HG03520 (cell line): ENCODE measurements at regions not wholly inside any gene's neighbourhood (a gene's known extent, or its start where the extent isn't known, plus 50 kb on each side); places are given as distances from the start of the nearest gene placed in this dataset.
"Not testable (repeated sequence)": the region's sequence is repeated elsewhere in the genome, so short reads cannot be mapped to it uniquely, and the experiment has no call there.

Source experiments
- ATAC-seq: cut with Tn5 transposase; IDR thresholded peaks from one replicate; pipeline ENCODE4 v1.9.1; 2021; ENCODE audit warnings: mild to moderate bottlenecking, moderate library complexity; ENCODE audit not compliant: unreplicated experiment

DNA sequence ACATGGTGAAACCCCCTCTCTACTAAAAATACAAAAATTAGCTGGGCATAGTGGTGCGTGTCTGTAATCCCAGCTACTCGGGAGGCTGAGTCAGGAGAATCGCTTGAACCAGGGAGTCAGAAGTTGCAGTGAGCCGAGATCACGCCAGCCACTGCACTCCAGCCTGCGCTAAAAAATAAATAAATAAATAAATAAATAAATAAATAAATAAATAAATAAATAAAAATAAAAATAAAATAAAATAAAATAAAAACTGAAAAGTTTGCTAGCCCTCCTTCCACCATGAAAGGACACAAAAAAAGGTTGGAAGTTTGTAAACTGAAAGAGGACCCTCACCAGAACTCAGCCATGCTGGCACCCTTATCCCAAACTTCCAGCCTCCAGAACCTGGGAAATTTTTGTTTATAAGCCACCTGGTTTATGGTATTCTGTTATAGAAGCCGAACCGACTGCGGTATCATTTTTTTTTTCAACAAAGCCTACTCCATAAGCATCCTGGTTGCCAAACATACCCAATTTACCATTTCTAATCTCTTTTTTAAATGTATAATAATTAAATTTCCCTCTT, 448.2 kb downstream of the SEMA3D start:
- ATAC-seq = no peak

DNA sequence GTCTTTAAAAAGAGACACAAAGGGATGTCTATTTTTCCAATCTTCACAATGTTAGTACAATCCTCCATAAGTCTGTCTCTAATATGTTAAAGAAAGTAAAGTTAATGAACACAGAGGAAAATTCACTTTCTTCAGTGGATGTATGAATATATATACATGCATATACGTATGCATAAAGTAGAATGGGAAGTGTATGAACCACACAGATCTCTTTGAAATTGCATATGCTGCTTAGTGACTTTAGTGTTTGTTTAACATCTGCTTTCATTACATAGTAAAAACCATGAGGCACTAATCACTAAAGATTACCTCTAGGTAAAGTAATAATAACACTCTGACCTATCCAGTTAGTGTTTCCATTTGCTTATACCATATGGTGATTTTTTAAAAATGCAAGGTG, 451.2 kb downstream of the SEMA3D start:
- no peak for ATAC-seq

DNA sequence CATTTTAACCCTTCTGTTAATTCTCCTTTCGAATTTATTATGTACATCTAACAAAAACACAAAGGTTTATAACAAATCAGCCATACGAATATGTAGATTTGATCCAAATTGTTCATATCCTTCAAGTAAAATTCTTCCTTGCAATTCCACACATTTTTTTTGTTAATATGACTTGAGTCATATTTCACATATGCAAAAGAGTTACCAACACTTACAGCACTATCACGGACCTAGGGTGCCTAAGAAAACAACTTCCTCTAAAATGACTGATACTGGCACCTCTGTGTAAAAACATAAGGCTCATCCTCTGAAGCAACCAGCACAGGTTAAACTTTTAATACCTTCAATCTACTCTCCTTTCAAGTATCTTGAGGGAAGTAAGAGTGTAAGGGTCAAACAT, 451.8 kb downstream of the SEMA3D start:
- no peak for ATAC-seq

DNA sequence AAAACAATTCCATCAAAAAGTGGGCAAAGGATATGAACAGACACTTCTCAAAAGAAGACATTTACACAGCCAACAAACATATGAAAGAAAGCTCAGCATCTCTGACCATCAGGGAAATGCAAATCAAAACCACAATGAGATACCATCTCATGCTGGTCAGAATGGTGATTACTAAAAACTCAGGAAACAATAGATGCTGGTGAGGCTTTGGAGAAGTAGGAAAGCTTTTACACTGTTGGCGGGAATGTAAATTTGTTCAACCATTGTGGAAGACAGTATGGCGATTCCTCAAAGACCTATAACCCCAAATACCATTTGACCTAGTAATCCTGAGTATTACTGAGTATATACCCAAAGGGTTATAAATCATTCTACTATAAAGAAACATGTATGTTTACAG, 452.9 kb downstream of the SEMA3D start:
- not testable (repeated sequence) for ATAC-seq

DNA sequence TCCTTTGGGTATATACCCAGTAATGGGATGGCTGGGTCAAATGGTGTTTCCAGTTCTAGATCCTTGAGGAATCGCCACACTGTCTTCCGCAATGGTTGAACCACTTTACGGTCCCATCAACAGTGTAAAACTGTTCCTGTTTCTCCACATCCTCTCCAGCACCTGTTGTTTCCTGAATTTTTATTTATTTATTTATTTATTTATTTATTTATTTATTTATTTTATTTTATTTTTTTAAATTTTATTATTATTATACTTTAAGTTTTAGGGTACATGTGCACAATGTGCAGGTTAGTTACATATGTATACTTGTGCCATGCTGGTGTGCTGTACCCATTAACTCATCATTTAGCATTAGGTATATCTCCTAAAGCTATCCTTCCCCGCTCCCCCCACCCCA, 456.0 kb downstream of the SEMA3D start:
- not testable (repeated sequence) for ATAC-seq

DNA sequence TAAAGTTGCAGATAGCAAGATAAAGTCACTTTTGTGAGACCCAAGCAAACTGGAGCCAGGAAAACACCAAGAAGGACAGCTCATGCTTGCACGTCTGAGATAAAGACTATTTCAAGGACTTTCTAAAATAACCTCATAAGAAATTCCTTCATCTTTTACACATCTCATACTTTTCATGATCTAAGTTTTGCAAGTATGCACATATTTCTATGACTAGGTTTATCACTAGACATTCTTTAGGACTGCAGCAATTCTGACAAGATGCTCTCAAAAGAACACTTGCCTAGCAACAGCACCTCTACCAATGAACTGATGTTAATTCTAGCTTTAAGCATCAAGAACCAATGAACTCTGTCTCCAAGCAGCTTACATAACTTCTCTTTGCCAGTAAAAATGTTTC, 457.6 kb downstream of the SEMA3D start:
- ATAC-seq = no peak

DNA sequence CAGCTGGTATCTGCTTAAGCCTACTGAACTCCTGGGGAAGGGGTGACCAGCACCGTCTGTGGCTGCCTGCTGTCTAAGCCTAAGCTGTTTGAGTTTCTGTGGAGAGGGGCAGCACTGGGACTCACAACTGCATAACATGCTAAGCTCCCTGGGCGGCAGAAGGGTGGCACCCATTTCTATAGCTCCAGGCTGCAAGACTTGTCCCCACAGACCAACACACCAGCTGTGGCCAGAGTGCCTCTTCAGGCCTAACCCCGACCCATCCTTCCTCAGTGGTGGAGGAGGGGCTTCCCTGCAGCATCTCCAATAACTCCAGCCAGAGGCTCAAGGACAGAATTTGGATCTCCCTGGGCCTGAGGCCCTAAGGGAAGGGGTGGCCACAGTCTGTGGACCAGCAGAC, 464.1 kb downstream of the SEMA3D start:
- no peak for ATAC-seq

DNA sequence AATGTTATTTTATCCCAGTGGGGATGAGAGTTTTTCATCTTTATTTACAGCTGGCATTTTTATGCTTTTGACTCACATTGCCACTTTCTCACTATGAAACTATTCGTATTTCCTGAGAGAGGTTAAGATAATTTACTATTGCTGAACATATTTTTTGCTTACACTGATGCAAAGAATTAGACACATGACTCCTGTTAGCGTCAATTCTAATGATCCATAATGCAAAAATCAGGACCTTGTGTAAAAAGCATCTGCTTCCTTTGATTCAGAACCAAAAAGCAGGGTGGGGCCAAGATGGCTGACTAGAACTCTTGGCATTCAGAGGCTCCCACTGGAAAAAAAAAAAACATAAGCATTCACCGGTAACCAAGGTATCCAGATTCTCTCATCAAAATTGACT, 464.8 kb downstream of the SEMA3D start:
- ATAC-seq = no peak

DNA sequence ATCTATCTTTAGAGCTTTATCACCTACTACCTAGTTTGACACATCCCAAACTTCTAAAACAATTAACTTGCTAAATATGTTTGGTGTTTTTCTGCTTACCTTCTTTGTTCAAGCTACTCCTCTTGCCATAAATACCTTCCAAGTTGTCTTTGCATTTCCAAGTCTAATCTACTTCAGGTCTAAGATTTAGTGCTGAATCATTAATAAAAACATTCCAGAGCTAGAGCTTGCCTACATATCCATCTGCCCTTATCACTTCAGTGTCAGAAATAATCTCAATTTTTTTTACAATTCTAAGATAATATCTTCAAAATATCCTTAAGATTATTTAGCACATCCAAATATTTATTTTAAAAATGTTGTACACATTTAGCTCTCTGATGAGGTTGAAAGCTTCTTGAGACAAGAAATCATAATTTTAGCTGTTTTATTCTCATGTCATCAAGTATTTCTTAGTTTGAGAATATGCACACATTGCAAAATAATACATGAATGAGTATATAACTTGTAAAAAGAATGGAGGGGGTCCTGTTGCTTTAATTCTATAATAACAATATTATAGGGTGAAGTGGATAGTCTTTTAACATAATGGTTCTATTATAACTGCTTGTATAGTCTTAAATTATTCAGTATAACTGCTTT, 466.3 kb downstream of the SEMA3D start:
- ATAC-seq = no peak

DNA sequence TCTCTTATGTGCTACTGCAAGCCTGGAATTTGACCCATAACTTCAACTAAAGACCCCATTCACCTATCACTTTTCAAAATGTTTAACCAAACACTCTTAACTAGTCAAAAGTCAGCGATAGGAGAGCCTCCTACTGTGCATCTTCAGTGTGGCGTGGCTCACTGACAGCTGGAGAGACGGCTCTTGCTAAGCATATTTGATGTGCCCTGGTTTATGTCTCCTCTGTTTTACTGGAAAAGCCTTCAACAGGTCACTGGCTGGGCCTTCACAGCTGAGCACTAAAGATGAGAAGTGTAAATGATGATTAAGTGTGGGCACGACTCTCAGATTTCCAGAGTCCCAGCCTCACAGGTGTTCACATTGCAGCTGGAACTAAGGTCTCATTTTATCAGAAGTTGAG, 472.1 kb downstream of the SEMA3D start:
- no peak for ATAC-seq

DNA sequence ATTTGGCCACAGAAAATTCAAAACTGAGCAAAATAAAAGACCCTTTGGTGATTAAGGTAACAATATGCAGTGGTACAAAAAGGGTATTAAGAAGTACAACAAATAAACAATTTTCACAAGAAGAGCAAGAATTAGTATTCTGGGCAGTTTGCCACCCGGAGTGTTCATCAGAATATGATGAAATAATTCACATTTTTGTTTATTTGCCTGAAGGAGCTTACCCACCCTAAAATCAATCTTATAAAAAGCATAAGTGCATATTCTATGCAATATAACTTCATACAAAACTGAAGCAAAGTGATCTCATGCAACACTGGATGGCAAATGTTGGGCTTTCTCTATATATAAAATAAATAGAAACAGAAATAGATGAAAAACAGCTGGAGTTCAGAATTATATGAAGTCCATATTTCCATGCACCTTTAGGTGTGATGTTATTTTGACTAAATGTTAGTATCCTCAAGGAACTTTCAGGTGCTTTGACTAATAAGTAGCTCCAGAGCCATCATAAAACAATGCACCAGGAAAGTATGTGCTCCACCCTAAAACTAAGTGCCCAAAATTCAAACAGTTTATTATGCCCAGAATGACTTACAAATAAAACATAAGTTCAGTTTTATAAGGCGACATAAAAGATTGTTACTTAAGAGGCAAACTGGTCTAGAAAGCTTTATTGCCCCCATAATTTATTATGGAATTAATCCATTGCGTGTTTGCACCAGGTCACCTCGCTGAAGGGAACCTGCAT, 474.3 kb downstream of the SEMA3D start:
- ATAC-seq = no peak

DNA sequence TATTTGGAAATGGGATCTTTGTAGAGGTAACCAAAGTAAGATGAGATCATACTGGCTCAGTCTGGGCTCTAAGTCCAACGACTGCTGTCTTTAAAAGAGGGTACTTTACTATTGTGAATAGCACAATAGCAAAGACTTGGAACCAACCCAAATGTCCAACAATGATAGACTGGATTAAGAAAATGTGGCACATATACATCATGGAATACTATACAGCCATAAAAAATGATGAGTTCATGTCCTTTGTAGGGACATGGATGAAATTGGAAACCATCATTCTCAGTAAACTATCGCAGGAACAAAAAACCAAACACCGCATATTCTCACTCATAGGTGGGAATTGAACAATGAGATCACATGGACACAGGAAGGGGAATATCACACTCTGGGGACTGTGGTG, 476.3 kb downstream of the SEMA3D start:
- ATAC-seq = not testable (repeated sequence)

DNA sequence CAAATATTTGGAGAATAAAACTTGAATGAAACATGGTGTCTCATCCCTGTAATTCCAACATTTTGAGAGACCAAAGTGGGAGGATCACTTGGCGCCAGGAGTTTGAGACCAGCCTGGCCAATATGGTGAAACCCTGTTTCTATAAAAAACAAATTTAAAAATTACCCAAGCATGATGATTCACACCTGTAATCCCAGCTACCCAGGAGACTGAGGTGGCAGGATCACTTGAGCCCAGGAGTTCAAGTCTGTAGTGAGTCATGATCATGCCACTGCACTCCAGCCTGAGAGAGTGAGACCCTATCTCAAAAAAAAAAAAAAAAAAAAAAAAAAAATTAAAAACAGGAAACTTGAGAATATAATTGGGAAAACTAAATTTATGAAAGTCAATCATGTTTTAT, 481.1 kb downstream of the SEMA3D start:
- ATAC-seq = no peak

DNA sequence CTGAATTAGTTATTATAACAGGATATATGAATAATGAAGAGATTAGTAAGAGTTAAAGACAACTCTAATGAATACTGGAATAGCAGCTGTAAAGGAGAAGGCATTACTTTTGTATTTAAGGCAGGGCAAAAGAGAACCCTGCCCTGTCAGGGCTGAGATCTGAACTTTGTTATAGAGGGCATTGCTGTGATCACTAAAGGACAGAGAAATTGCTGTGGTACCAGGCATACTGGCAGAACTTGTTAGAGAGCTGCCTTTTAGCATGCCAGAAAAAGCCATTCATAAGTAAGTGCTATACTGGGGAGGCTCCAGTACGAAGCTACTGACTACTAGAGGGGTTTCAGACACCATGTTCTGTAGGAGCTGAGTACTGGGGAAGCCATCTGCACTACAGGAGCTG, 481.8 kb downstream of the SEMA3D start:
- ATAC-seq = no peak

DNA sequence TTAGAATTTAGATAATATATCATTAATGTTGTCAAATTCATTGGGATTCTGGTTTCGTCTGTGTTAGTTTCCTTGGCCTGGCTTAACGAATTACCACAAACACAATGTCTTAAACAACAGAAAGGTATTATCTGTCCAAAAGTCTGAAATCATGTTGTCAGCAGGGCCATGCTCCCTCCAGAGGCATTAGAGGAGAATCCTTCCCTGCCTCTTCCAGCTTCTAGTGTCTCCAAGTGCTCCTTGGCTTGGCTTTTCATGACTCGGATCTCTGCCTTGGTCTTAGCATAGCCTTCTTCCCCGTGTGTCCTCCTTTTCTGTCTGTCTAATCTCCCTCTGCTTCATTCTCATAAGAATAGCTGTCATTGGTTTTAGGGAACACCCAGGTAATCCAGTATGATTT, 482.5 kb downstream of the SEMA3D start:
- ATAC-seq = no peak

DNA sequence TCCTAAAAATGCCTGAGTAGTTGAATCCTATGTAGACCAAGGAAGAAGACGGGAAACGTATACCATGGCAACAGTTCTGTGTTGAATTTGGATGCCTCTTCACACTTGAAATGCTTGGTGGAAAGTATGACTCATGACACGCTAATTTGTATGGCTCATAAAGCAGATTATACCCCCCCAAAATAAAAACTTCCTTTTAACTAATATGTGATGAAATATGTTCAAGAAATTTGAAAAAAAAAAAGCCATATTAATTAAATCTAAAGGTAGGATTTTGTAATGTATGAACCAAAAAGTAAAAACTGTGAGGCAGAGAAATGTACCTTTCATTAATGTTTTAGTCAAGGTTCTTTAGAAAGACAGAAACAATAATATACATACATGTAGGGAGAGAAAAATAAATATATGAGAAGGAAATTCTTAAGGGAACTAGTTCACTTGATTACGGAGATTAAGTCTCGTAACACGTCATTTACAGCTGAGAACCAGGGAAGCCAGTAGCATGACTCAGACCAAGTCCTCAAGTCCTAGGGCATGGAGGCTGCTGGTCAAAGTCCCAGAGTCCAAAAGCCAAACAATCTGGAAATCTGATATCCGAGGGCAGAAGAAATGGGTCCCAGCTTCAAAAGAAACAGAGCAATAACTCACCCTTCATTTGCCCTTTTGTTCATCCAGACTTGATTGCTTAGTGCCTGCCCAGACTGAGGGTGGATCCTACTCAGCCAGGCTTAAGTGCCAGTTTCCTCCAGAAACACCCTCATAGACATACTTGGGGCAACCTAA, 485.1 kb downstream of the SEMA3D start:
- no peak for ATAC-seq

DNA sequence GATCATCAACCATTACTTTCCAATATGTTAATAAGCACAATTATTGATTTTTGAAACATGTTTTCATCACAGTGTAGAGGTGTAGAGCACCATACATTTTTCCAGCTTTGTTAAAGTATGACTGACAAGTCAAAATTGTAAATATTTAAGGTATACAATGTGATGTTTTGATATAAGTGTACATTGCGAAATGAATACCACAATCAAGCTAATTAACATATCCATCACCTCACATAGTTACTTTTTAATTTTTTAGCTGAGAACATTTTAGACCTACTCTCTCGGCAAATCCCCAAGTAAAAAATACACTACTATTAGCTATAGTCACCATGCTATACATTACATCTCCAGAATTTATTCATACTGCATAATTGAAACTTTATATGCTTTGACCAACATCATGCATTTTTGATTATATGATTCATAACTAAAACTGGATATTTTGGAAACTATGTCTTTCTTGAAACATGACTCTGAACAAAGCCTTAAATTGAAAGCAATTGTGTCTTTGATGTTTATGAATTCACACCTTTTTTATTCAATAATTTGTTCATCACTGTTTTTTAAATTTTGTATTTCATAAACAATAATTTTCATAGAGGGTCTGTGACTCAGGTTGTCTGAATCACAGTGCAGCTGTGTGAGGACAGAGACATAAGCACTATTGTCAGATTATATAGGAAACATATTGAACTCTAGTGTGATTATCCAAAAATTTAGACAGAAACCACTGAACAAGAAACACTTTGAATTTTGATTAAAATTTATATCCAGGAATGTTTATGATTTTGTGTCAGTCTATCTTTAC, 486.1 kb downstream of the SEMA3D start:
- ATAC-seq = no peak

DNA sequence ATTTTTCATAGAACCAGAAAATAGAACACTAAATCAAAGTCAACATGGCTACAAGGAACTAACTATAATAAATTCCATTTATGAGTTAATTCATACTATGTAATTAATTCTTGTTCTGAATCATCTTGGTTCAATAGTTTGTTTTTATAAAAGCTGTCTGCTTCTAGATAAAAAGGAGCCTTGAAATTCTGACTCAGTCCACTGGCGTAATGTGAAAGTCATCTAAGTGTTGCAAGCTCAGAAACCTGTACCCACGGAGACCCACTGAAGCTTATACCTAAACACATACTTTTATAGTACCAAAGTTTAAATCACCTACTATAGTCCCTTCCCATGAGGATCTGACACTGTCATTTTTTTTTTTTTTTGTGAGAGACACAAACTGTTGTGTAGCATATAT, 489.4 kb downstream of the SEMA3D start:
- ATAC-seq = no peak

DNA sequence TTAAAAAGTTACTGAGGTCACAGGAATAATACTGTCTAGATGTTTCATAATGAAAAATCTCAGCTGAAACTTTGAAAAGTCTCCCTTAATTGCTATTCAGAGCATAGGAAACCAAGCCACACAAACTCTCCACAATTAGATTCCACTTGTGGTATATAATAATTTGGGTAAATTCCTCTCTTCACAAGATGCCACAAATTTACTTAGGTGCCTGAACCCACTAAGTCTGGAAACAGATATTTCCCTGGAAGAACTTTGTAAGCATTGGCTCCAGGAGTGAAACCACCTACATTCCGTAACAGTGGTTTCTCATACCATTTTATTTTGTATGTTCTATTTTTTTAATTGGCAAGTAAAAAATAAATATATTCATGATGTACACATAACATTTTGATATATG, 493.4 kb downstream of the SEMA3D start:
- ATAC-seq = no peak

DNA sequence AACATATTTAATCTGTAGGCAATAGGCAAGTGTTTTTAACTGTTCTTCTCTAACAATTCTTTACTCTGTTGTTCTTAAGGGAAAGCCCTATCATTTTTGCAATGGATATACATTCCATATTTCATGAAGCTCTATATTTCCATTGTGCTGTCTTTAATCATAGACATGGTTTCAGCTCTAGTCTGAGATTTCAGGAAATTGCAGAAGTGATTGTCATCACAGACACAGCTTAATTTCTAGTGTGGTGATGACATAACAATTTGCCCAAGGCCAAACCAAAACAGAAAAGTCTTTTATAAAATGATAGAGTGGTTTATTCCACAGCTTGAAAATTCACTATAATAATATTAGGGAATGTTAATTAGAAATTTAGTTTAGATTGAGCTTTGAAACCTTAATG, 494.1 kb upstream of the SEMA3A start:
- ATAC-seq = no peak

DNA sequence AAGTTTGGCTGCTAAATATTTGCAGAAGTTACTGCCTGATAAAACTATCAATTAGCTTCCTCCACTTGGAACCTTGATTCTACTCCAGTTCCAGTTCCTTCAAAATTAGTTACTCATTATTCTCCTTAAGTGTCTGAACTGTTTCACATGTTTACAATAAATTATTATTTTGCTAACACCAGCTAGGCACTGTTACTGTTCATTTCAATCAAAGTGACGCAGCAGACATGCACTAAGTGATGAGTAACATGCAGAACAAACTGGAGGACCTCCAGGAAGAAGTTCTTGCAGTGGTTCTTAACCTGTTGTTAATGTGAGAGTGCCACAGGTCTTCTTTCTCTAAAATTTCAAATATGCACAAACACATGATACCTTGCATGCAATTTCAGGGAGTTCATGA, 491.8 kb upstream of the SEMA3A start:
- ATAC-seq = no peak
